PFSK-1 (cell line): ENCODE measurements at regions not wholly inside any gene's neighbourhood (a gene's known extent, or its start where the extent isn't known, plus 50 kb on each side); places are given as distances from the start of the nearest gene placed in this dataset.

Source experiments
- POLR2AphosphoS5 ChIP-seq: IDR thresholded peaks from 2 replicates; pipeline ENCODE4 v1.6.1; 2012; ENCODE audit warnings: low read depth, mild to moderate bottlenecking, control low read depth, low read length, moderate library complexity
- TAF1 ChIP-seq: IDR thresholded peaks from 2 replicates; pipeline ENCODE4 v1.6.1; 2012; ENCODE audit warnings: low read length, control low read depth, borderline replicate concordance; ENCODE audit not compliant: insufficient read depth

- TF ChIP-seq POLR2AphosphoS5 (no peak), TAF1 (no peak)
Measured at GRCh38 chr4:30972542-30972941, 252.4 kb downstream of the PCDH7 start.
